ENCODE measurements at regions not wholly inside any gene's neighbourhood (a gene's known extent, or its start where the extent isn't known, plus 50 kb on each side); places are given as distances from the start of the nearest gene placed in this dataset.

- no peak for TF ChIP-seq POLR2A (IDR thresholded peaks at IDR 0.05; ENCODE audit: low read depth, low read length)
- no peak for TF ChIP-seq POLR2AphosphoS5 (IDR thresholded peaks at IDR 0.05; ENCODE audit: low read depth, low read length)
Measured at GRCh38 chr11:95379479-95379878, 148.5 kb upstream of the SESN3 start.
